ENCODE measurements at regions not wholly inside any gene's neighbourhood (a gene's known extent, or its start where the extent isn't known, plus 50 kb on each side); places are given as distances from the start of the nearest gene placed in this dataset.
A peak's percentile ranks its signal among the peaks of the same experiment; 100 is the strongest.
"Not testable (repeated sequence)": the region's sequence is repeated elsewhere in the genome, so short reads cannot be mapped to it uniquely, and the experiment has no call there.

DNA sequence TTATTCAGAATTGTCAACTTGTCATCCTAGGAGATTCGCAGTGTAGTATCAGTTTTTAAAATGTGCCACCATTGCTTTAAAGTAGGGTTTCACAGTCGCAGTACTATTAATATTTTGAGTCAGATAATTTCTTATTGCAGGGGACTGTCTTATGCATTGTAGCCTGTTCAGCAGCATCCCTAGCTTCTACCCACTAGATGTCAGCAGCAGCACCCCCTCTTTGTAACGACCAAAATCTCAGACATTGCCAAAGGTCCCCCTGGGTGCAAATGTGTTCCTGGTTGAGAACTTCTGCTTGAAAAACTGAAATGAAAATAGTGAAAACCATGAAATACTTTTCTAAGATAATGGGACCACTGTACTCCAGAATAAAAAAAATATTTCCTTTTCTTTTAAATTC is 474.8 kb downstream of the CNTN3 start:
- TF ChIP-seq, protein P1, sequence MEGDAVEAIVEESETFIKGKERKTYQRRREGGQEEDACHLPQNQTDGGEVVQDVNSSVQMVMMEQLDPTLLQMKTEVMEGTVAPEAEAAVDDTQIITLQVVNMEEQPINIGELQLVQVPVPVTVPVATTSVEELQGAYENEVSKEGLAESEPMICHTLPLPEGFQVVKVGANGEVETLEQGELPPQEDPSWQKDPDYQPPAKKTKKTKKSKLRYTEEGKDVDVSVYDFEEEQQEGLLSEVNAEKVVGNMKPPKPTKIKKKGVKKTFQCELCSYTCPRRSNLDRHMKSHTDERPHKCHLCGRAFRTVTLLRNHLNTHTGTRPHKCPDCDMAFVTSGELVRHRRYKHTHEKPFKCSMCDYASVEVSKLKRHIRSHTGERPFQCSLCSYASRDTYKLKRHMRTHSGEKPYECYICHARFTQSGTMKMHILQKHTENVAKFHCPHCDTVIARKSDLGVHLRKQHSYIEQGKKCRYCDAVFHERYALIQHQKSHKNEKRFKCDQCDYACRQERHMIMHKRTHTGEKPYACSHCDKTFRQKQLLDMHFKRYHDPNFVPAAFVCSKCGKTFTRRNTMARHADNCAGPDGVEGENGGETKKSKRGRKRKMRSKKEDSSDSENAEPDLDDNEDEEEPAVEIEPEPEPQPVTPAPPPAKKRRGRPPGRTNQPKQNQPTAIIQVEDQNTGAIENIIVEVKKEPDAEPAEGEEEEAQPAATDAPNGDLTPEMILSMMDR (IDR thresholded peaks at IDR 0.05; ENCODE audit: control insufficient read depth, extremely low read depth, insufficient read depth) = peak; percentile 53
- H3K4me3 ChIP-seq (ENCODE audit: low read depth, low read length) = no peak overlapping the region
- no peak for DNase-seq (ENCODE audit: low read depth)

DNA sequence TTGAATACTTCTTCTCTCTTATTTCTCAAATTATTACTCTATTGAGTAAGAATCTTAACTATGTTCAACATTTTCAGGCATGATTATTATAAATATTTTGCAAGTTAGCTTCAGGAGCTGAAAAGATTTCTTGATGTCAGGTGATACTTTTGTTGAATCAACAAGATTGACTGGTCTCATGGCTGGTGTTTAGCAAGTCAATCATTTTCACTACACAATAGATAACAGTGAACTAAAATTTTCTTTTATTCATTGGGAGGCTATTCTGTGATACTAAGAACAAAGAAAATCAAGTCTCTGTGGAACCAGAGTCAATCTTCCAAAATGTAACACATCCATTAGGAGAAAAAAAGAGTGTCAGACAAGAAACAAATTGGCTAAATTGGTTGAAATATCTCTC is 476.7 kb downstream of the CNTN3 start:
- TF ChIP-seq, protein P1 (IDR thresholded peaks at IDR 0.05; ENCODE audit: control insufficient read depth, extremely low read depth, insufficient read depth) = no peak
- no peak for DNase-seq (ENCODE audit: low read depth)
- no peak overlapping the region for H3K4me3 ChIP-seq (ENCODE audit: low read depth, low read length)

DNA sequence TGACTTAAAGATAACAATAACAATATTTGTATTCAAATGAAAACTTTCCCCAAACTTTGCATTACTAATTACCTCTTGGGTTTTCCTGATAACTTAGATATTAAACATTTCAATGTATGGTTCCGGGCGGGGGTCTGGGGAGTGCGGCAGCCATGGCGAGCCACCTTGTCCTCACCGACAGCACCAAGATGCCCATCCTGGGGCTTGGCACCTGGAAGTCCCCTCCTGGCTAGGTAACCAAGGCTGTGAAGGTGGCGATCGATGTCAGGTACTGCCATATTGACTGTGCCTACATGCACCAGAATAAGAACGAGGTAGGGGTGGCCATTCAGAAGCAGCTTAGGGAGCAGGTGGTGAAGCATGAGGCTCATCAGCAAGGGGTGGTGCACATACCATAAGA is 478.7 kb downstream of the CNTN3 start:
- TF ChIP-seq, protein P1 (IDR thresholded peaks at IDR 0.05; ENCODE audit: control insufficient read depth, extremely low read depth, insufficient read depth) = no peak
- DNase-seq (ENCODE audit: low read depth) = no peak
- H3K4me3 ChIP-seq (ENCODE audit: low read depth, low read length) = no peak overlapping the region

DNA sequence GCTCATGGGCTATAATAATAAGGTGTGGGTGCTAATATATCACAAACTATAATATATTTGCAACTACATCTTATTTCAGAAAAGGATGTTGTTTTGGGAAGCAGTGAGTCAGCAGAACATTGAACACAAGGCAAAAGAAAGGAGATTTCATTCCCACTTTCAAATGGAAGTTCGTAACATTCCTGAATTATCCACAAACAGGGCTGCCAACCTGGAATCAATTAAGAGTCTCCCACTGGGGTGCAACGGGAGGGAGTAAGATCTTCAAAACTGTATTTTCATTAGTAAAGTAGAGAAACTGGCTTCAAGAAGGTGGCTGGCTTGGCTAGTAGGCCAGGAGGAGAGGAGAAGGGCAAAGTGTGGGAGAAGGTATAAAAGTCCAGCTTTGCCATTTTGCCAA is 479.6 kb downstream of the CNTN3 start:
- TF ChIP-seq, protein P1 (IDR thresholded peaks at IDR 0.05; ENCODE audit: control insufficient read depth, extremely low read depth, insufficient read depth) = no peak
- H3K4me3 ChIP-seq (ENCODE audit: low read depth, low read length) = no peak overlapping the region
- no peak for DNase-seq (ENCODE audit: low read depth)

DNA sequence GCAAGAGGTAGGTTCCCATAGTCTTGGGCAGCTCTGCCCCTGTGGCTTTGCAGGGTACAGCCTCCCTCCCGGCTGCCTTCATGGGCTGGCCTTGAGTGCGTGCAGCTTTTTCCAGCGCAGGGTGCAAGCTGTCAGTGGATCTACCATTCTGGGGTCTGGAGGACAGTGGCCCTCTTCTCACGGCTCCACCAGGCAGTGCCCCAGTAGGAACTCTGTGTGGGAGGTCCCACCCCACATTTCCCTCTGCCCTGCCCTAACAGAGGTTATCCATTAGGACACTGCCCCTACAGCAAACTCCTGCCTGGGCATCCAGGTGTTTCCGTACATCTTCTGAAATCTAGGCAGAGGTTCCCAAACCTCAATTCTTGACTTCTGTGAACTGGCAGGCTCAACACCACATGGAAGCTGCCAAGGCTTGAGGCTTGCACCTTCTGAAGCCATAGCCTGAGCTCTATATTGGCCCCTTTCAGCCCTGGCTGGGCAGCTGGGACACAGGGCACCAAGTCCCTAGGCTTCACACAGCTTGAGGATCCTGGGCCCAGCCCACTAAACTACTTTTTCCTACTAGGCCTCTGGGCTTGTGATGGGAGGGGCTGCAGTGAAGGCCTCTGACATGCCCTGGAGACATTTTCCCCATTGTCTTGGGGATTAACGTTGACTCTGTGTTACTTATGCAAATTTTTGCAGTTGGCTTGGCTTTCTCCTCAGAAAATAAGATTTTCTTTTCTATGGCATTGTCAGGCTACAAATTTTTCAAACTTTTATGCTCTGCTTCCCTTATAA is 482.7 kb downstream of the CNTN3 start:
- not testable (repeated sequence) for DNase-seq (ENCODE audit: low read depth); H3K4me3 ChIP-seq (ENCODE audit: low read depth, low read length)

DNA sequence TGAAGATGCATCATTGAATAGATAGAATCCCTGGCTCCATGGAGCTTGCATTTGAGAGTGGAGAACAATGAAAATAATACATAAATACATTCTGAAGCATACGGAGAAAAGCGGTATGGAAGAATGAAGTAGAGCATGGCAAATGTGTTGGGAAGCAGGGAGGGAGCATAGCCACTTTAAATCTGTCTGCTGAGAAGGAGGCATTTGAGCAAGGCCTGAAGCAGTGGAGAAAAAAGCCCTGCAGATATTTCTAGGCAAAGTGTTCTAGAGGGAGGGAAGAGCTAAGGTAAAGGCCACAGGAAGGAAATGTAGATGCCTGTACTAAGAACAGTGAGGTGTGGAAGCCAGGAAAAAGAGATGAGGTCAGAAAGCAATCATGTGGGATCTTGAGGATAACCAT is 484.8 kb downstream of the CNTN3 start:
- TF ChIP-seq, protein P1 (IDR thresholded peaks at IDR 0.05; ENCODE audit: control insufficient read depth, extremely low read depth, insufficient read depth) = no peak
- no peak overlapping the region for H3K4me3 ChIP-seq (ENCODE audit: low read depth, low read length)
- DNase-seq (ENCODE audit: low read depth) = no peak

DNA sequence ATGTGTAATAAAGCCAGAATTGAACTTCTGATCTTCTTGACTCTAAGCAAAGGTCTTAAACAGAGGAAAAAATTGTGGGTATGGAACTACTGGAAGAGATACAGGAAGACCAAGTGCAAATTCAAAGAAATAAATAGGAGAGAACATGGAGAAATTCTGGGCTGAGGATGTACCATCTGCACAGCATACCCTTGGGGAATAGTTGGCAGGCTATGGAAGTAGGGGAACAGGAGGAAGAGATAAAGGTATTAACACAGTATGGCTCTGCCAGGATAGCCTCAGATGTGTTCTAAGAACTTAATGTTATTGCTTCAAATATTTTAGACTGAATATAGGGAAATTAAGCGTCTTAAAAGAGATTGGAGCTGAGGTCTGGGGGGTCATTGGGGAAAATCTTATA is 485.4 kb downstream of the CNTN3 start:
- H3K4me3 ChIP-seq (ENCODE audit: low read depth, low read length) = no peak overlapping the region
- DNase-seq (ENCODE audit: low read depth) = no peak
- TF ChIP-seq, protein P1 (IDR thresholded peaks at IDR 0.05; ENCODE audit: control insufficient read depth, extremely low read depth, insufficient read depth) = no peak
